ENCODE measurements at regions not wholly inside any gene's neighbourhood (a gene's known extent, or its start where the extent isn't known, plus 50 kb on each side); places are given as distances from the start of the nearest gene placed in this dataset.

DNA sequence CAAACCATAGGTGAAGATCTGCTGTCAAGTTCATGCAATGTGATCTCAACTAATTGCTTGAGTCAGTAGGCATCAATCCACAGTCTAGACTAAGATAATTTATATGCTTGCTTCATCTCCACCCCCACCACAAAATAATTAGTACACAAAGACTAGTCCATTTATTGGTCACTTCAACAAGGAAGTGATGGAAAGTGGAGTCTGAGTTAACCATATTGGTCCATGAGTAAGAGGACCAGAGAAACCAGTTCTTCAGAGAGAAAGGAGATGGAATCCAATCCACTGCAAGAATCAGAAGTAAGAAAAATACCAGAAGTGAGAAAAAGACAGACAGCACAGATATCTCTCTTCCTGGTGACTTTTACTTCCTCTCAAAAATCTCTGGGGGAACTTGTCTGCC, 366.5 kb downstream of the CHSY3 start (continued):
- no peak for TF ChIP-seq ZNF318 (IDR thresholded peaks at IDR 0.05; ENCODE audit: borderline replicate concordance in 1 of 2, low read depth in 1 of 2)
- TF ChIP-seq STAG1 (CRISPR knock-in tag; IDR thresholded peaks at IDR 0.05; ENCODE audit: borderline replicate concordance), result no peak
- TF ChIP-seq STAT5B (CRISPR knock-in tag; IDR thresholded peaks at IDR 0.05), result no peak
